Stromal cell of bone marrow (primary cell): ENCODE measurements at regions not wholly inside any gene's neighbourhood (a gene's known extent, or its start where the extent isn't known, plus 50 kb on each side); places are given as distances from the start of the nearest gene placed in this dataset.
A peak's percentile ranks its signal among the peaks of the same experiment; 100 is the strongest.

ENCODE experiments used
- DNase-seq: peaks from one replicate; pipeline ENCODE4 v3.0.0-alpha.2; 2012; ENCODE audit warnings: low read depth

DNA sequence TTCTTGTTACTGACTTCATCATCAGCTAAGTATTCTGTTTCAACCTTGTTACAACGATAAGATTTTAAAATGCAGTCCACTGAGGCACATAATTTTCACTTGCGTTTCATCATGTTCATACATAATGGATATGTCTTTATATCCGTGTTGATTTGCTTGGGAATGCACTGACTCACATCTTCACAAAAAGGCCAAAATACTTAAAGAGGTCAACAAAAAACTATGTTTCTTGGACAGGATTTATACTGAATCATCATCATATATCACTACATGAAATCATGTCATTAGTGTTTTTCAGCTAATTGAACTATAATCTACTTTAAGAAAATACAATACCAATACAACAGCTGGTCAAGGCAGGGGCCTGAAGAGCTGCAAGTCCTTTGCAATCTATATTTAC, 324.5 kb upstream of the KLF6 start:
- no peak for DNase-seq

DNA sequence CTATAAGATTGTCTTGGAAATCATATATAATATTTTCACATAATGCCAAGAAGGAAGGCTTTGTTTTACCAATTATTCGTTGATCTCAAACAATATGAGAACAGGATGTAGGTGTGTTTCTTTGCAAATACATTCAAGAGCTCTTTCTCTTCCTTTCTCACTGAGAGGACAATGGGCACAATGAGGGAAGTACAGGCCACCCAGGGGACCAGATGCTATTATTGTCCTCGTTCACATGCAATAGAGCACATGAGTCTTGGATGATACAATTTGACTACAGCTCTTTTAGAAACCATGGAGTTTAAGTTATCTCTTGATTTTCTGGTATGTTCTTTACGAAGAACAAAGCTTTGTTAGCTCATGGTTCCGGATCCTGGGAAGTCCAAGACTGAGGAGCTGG, 323.7 kb upstream of the KLF6 start:
- DNase-seq, result no peak

GRCh38 chr10:4107285-4107851, 322.4 kb upstream of the KLF6 start:
- no peak for DNase-seq

DNA sequence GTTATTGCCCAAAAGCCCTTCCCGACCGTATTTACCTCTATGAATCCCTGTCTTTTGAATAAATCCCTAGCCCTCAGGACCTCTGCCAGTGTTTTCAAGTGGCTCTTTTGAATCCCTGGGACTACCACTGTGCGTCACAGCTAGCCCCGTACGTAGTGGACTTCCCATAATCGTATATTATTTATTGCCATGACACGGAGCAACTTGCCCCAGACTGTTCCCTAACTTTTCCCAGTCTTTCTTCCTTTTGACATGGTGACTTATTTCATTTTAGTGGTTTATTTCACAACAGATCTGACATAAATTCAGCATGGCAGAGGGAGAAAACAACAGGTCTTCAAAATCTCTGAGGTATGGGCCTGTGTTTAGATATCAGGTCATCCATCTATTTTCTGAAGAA, 318.6 kb upstream of the KLF6 start:
- no peak for DNase-seq

- DNase-seq, result no peak
Measured at GRCh38 chr10:4102802-4103344, 317.9 kb upstream of the KLF6 start.

DNA sequence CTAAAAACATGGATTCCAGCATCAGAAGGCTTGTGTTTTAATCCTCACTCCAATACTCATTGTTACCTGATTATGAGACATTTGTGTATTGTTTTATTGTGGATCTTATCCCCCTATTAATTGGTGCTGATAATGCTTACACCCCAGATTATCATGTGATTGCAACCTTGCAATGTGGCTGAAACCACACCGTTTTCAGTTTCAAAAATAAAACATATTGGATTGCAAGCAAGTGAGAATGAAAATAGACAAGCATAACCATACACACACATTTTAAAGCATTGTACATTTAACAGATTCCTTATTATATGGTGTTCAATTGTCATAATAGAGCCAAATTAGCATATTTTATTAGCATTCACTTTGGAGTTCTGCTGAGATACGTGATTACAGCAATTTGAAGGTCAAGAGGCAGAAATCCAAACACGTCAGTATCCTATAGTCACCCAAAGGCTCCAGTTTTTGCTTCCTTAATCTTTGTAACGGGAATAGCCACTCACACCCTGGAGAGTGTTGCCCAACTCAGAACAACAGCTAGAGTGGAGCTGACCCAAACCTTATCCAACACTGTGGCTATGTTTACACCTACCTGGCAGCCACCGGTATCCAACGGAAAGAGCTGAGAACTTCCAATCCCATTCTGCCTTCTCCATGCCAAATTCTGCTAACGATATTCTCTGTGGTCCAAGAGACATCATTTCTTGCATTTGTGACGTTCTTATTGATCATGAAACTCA, 317.1 kb upstream of the KLF6 start:
- no peak for DNase-seq

DNA sequence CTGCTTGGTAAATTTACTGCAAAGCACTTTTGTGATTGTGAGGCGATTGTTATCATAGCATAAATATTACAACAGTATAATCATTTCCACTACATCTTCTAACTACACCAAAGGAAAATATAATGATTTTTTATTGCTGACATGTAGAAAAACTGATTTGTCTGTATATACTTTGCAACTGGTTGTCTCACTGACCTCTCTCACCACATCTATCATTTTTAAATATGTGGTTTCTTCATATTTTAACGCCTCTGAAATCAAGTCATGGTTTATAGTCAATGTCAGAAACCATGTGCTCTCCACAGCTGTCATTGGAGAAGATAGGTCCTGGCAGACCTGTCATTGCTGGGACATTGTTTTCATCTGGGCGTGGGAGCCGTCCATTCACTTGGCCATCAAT, 315.4 kb upstream of the KLF6 start:
- no peak for DNase-seq

- DNase-seq, result no peak
Measured at GRCh38 chr10:4099202-4099601, 314.2 kb upstream of the KLF6 start.

- no peak for DNase-seq
Measured at GRCh38 chr10:4095166-4095917, 310.3 kb upstream of the KLF6 start.

GRCh38 chr10:4094751-4095150, 309.7 kb upstream of the KLF6 start:
- DNase-seq, result no peak

GRCh38 chr10:4093438-4093837, 308.4 kb upstream of the KLF6 start:
- DNase-seq, result no peak

- DNase-seq, result no peak
Measured at GRCh38 chr10:4088354-4089066, 303.5 kb upstream of the KLF6 start.

- no peak for DNase-seq
Measured at GRCh38 chr10:4086131-4086898, 301.3 kb upstream of the KLF6 start.

- no peak for DNase-seq
Measured at GRCh38 chr10:4083509-4084003, 298.5 kb upstream of the KLF6 start.

GRCh38 chr10:4082861-4083260, 297.9 kb upstream of the KLF6 start:
- no peak for DNase-seq

GRCh38 chr10:4081685-4082111, 296.7 kb upstream of the KLF6 start:
- peak; percentile 66 for DNase-seq

DNA sequence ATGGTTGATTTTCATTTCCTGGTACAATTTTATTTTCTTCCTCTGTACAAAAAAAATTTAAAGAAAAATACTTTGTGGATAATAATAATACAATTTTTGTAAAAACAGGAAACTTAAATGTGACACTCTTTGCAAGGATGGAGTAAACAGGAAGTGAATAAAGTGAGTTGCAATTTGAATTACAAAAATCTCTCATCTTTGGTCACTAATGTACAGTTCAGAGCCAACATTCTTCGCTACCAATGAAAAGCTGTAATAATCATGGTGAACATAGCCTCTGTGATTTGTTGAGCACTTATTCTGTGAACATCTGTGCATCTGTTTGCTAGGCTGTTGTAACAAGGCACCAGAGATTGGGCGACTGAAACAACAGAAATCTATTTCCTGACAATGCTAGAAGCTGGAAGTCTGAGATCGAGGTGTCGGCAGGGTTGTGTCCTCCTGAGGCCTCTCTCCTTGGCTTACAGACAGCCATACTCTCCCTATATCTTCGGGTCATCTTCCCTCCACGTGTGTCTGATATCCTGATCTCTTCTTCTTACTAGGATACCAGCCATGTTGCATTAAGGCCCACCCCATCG, 295.3 kb upstream of the KLF6 start:
- no peak for DNase-seq

GRCh38 chr10:4079803-4080202, 294.8 kb upstream of the KLF6 start:
- no peak for DNase-seq

DNA sequence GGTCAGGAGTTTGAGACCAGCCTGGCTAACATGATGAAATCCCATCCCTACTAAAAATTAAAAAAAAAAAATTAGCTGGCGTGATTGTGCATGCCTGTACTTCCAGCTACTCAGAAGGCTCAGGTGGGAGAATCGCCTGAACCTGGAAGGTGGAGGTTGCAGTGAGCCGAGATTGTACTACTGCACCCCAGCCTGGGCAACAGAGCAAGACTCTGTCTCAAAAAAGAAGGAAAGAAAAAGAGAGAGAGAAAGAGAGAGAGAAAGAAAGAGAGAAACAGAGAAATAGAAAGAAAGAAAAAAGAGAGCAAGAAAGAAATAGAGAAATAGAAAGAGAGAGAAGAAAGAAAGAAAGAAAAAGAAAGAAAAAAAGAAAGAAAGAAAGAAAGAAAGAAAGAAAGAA, 292.8 kb upstream of the KLF6 start:
- no peak for DNase-seq

- DNase-seq, result no peak
Measured at GRCh38 chr10:4076983-4077382, 292.0 kb upstream of the KLF6 start.

DNA sequence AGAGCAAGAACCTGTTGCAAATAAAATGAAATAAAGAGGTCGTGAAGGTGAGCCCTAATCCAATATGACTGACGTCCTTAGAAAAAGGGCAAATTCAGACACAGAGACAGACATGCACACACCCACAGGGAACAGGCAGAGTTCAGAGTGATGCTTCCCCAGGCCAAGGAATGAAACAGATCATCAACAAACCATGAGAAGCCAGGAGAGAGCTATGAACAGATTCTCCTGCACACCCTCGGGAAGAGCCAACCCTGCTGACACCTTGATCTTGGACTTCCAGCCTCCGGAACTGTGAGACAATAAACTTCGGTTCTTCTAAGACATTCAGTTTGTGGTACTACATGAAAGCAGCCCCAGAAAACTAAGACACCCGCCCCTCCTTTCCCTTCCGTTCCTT, 290.4 kb upstream of the KLF6 start:
- DNase-seq, result no peak
